ENCODE measurements at regions not wholly inside any gene's neighbourhood (a gene's known extent, or its start where the extent isn't known, plus 50 kb on each side); places are given as distances from the start of the nearest gene placed in this dataset.
"Not testable (repeated sequence)": the region's sequence is repeated elsewhere in the genome, so short reads cannot be mapped to it uniquely, and the experiment has no call there.

DNA sequence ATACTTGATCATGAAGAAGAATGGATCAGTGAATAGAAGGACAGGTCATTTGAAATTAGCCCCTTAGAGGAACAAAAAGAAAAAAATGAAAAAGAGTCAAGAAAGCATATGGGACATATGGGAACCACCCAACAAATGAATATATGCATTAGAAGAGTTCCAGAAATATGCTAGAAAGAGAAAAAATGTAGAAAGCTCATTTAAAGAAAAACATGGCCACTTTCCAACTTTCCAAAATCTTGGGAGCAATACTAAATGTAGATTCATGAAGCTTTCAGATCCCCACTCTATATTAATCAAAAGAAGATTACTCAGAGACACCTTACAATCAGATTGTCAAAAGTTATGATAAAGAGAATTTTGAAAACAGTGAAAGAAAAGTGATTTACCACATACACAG, 334.8 kb upstream of the NMUR2 start:
- no peak for DNase-seq
- H3K36me3 ChIP-seq: no peaks in the 10 kb centered on the region
- H3K9me3 ChIP-seq (ENCODE audit: severe bottlenecking): no peaks in the 10 kb centered on the region
- TF ChIP-seq, protein P1, sequence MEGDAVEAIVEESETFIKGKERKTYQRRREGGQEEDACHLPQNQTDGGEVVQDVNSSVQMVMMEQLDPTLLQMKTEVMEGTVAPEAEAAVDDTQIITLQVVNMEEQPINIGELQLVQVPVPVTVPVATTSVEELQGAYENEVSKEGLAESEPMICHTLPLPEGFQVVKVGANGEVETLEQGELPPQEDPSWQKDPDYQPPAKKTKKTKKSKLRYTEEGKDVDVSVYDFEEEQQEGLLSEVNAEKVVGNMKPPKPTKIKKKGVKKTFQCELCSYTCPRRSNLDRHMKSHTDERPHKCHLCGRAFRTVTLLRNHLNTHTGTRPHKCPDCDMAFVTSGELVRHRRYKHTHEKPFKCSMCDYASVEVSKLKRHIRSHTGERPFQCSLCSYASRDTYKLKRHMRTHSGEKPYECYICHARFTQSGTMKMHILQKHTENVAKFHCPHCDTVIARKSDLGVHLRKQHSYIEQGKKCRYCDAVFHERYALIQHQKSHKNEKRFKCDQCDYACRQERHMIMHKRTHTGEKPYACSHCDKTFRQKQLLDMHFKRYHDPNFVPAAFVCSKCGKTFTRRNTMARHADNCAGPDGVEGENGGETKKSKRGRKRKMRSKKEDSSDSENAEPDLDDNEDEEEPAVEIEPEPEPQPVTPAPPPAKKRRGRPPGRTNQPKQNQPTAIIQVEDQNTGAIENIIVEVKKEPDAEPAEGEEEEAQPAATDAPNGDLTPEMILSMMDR (IDR thresholded peaks at IDR 0.05; ENCODE audit: low read depth, low read length): no peak
- H3K27ac ChIP-seq: no peak overlapping the region
- H3K4me3 ChIP-seq (ENCODE audit: low read depth, low read length): no peak overlapping the region
- H3K27me3 ChIP-seq (ENCODE audit: insufficient read depth, low read depth, severe bottlenecking): no peaks in the 10 kb centered on the region

DNA sequence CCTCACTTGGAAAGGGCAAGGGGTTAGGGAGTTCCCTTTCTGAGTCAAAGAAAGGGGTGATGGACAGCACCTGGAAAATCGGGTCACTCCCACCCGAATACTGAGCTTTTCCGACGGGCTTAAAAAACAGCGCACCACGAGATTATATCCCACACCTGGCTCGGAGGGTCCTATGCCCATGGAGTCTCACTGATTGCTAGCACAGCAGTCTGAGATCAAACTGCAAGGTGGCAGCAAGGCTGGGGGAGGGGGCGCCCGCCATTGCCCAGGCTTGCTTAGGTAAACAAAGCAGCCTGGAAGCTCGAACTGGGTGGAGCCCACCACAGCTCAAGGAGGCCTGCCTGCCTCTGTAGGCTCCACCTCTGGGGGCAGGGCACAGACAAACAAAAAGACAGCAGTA, 336.0 kb upstream of the NMUR2 start:
- not testable (repeated sequence) for DNase-seq; H3K27ac ChIP-seq; H3K4me3 ChIP-seq (ENCODE audit: low read depth, low read length); H3K27me3 ChIP-seq (ENCODE audit: insufficient read depth, low read depth, severe bottlenecking); H3K36me3 ChIP-seq; H3K9me3 ChIP-seq (ENCODE audit: severe bottlenecking)

DNA sequence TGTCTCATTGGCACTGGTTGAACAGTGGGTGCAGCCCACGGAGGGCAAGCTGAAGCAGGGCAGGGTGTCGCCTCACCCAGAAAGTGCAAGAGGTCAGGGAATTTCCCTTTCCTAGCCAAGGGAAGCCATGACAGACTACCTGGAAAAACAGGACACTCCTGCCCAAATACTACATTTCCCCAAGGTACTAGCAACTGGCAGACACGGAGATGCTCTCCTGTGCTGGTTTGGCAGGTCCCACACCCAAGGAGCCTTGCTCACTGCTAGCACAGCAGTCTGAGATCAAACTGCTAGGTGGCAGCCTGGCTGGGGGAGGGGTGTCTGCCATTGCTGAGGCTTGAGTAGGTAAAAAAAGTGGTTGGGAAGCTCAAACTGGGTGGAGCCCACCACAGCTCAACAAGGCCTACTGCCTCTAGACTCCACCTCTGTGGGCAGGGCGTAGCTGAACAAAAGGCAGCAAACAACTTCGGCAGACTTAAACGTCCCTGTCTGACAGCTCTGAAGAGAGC, 382.7 kb upstream of the NMUR2 start:
- not testable (repeated sequence) for H3K27me3 ChIP-seq (ENCODE audit: insufficient read depth, low read depth, severe bottlenecking); H3K27ac ChIP-seq; DNase-seq; H3K4me3 ChIP-seq (ENCODE audit: low read depth, low read length); H3K36me3 ChIP-seq; H3K9me3 ChIP-seq (ENCODE audit: severe bottlenecking)

DNA sequence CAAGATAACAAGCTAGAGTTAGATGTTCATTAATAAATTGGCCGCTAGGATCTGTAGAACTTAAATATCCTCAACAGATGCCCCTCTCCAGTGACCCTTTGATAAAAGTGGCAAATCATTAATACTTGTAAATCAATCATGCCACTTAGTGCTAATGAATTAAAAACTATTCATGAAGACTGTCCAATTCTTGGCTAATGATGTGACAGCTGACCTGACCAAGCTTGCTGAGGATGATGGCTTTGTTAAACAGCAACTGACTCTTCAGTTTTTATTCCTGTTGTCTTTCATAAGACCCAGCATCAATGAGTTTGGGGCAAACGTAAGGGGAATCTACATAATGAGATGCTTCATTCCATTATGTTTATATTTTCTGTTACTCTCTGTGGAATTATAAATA, 396.8 kb upstream of the NMUR2 start:
- no peaks in the 10 kb centered on the region for H3K36me3 ChIP-seq
- no peaks in the 10 kb centered on the region for H3K9me3 ChIP-seq (ENCODE audit: severe bottlenecking)
- no peak overlapping the region for H3K4me3 ChIP-seq (ENCODE audit: low read depth, low read length)
- H3K27me3 ChIP-seq (ENCODE audit: insufficient read depth, low read depth, severe bottlenecking): no peaks in the 10 kb centered on the region
- no peak for DNase-seq
- H3K27ac ChIP-seq: no peak overlapping the region
- TF ChIP-seq, protein P1 (IDR thresholded peaks at IDR 0.05; ENCODE audit: low read depth, low read length): no peak

DNA sequence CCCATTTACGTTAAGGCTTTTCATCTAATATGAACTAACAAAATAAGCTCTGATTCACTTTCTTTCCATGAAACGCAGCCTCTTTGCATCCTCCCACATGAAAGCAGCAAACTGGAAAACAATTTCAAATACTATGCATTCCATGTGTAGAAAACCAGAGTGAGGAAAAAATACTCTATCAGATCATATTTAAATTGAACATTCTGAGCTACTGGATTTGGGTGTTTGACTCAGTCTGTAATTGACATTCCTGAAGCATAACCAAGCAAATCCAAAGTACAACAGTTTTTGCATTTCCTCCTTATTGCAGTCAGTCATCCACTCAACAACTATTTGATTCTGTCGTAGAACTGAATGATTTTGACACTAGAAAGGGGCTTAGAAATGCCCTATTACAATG, 399.1 kb upstream of the NMUR2 start:
- TF ChIP-seq, protein P1 (IDR thresholded peaks at IDR 0.05; ENCODE audit: low read depth, low read length): no peak
- Histone ChIP-seq H3K27me3 (ENCODE audit: insufficient read depth, low read depth, severe bottlenecking) (no peaks in the 10 kb centered on the region), H3K36me3 (no peaks in the 10 kb centered on the region), H3K9me3 (ENCODE audit: severe bottlenecking) (no peaks in the 10 kb centered on the region), H3K27ac (no peak overlapping the region), H3K4me3 (ENCODE audit: low read depth, low read length) (no peak overlapping the region)
- no peak for DNase-seq

DNA sequence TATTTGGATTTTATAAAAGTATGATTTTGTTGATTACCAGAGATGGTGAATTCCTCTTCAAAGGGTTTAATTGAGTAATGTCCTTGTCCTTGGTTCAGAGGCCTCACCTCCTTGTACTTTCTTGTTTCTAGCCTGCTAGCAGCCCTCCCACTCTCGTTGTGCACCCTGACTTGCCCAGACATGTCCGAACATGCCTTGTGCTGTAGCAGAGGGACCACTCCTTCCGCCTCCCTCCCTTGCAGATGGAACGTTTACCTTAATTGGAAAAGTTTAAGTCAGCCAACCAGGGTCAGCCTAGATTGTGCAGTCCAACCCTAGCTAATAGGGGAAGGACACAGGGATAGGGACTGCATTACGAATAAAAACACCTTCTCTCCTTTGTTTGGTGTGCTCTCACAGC, 406.9 kb upstream of the NMUR2 start:
- DNase-seq: peak; percentile 72

DNA sequence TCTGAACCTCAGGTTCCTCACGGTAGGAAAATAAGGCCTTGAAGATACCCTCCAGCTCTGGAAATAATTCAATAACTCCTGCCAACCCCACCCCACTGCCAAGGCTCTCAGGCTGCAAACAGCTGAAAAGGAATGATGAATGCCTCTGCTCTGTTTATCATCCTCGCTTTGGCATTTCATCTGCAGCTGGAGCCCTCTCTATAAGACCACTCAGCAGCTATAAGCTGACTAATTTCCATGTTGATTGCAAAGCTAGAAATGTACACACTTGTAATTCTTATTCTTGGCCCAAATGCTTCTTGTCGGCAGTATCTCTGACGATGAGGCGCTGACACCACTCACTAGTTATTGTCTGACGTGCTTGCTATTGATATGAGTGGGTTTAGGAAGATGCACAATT, 408.4 kb upstream of the NMUR2 start:
- TF ChIP-seq, protein P1 (IDR thresholded peaks at IDR 0.05; ENCODE audit: low read depth, low read length): no peak
- Histone ChIP-seq H3K36me3 (no peaks in the 10 kb centered on the region), H3K9me3 (ENCODE audit: severe bottlenecking) (peaks cover 9% of the 10 kb centered on the region), H3K27ac (no peak overlapping the region), H3K4me3 (ENCODE audit: low read depth, low read length) (no peak overlapping the region), H3K27me3 (ENCODE audit: insufficient read depth, low read depth, severe bottlenecking) (no peaks in the 10 kb centered on the region)
- no peak for DNase-seq

More for the DNA sequence above, 406.9 kb upstream of the NMUR2 start:
- Histone ChIP-seq H3K4me3 (ENCODE audit: low read depth, low read length) (no peak overlapping the region), H3K27me3 (ENCODE audit: insufficient read depth, low read depth, severe bottlenecking) (no peaks in the 10 kb centered on the region), H3K27ac (peak overlapping the region; percentile 33), H3K9me3 (ENCODE audit: severe bottlenecking) (peaks cover 9% of the 10 kb centered on the region), H3K36me3 (no peaks in the 10 kb centered on the region)
- TF ChIP-seq, protein P1 (IDR thresholded peaks at IDR 0.05; ENCODE audit: low read depth, low read length): no peak
